ES-I3 (cell line): ENCODE measurements at regions not wholly inside any gene's neighbourhood (a gene's known extent, or its start where the extent isn't known, plus 50 kb on each side); places are given as distances from the start of the nearest gene placed in this dataset.
"Not testable (repeated sequence)": the region's sequence is repeated elsewhere in the genome, so short reads cannot be mapped to it uniquely, and the experiment has no call there.

Experiments
- H3K36me3 ChIP-seq: 2 replicates; pipeline ENCODE4 v1.6.1; 2013; ENCODE audit warnings: mild to moderate bottlenecking, low read length, control low read depth, moderate library complexity; ENCODE audit not compliant: insufficient read depth
- H3K4me1 ChIP-seq: 2 replicates; pipeline ENCODE4 v1.6.1; 2013; ENCODE audit warnings: mild to moderate bottlenecking, control low read depth, low read length; ENCODE audit not compliant: insufficient read depth
- H3K9ac ChIP-seq: 2 replicates; pipeline ENCODE4 v1.6.1; 2013; ENCODE audit warnings: low read depth, mild to moderate bottlenecking, low read length, moderate library complexity
- H3K9me3 ChIP-seq: 2 replicates; pipeline ENCODE4 v1.6.1; 2013; ENCODE audit warnings: mild to moderate bottlenecking, low read length, moderate library complexity; ENCODE audit not compliant: control insufficient read depth, insufficient read depth

- Histone ChIP-seq H3K4me1 (no peaks in the 10 kb centered on the region), H3K36me3 (no peaks in the 10 kb centered on the region), H3K9me3 (no peaks in the 10 kb centered on the region), H3K9ac (no peak overlapping the region)
Measured at GRCh38 chr2:195461010-195461409, 196.0 kb upstream of the SLC39A10 start.

DNA sequence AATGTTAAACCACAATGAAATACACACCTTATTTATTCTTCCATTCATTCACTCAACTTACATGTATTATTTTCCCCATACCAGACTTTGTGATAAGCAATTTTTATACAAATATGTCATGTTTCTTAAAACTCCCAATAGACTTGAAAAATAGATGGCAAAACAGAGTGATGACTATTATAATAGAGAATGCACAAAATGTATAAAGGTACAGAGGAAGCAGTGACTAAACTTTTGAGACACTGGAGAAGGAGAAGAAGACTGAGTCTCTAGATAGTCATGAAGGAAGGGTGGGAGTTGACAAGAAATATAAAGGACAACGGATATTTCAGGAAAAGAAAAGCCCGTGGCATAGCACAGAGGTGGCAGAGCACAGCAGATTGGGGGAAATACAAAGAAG, 198.1 kb upstream of the SLC39A10 start:
- no peaks in the 10 kb centered on the region for H3K36me3 ChIP-seq
- H3K9me3 ChIP-seq: no peaks in the 10 kb centered on the region
- H3K9ac ChIP-seq: no peak overlapping the region
- no peaks in the 10 kb centered on the region for H3K4me1 ChIP-seq

DNA sequence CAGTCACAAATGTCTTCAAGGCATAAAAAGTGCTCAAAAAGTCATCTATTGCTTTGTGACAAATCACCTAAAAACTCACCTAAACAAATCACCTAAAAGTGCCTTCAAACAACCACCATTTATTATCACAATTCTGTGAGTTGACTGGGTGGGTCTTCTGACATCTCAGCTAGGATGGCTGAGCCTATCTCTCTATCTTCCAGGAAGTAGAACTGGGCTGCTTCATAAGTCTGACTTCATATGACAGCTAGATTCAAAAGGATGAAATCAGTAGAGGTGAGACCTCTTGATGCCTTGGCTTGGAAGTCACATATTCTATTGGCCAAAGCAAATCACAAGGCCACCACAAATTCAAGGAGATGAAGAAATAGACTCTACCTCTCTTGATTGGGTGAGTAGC, 199.2 kb upstream of the SLC39A10 start:
- no peak overlapping the region for H3K9ac ChIP-seq
- no peaks in the 10 kb centered on the region for H3K36me3 ChIP-seq
- no peaks in the 10 kb centered on the region for H3K4me1 ChIP-seq
- no peaks in the 10 kb centered on the region for H3K9me3 ChIP-seq

GRCh38 chr2:195456771-195457170, 200.3 kb upstream of the SLC39A10 start:
- no peak overlapping the region for H3K9ac ChIP-seq
- no peaks in the 10 kb centered on the region for H3K9me3 ChIP-seq

GRCh38 chr2:195451160-195451559, 205.9 kb upstream of the SLC39A10 start:
- no peaks in the 10 kb centered on the region for H3K9me3 ChIP-seq
- H3K9ac ChIP-seq: no peak overlapping the region
- no peaks in the 10 kb centered on the region for H3K4me1 ChIP-seq
- no peaks in the 10 kb centered on the region for H3K36me3 ChIP-seq

More at GRCh38 chr2:195456771-195457170, 200.3 kb upstream of the SLC39A10 start:
- Histone ChIP-seq H3K4me1 (no peaks in the 10 kb centered on the region), H3K36me3 (no peaks in the 10 kb centered on the region)

DNA sequence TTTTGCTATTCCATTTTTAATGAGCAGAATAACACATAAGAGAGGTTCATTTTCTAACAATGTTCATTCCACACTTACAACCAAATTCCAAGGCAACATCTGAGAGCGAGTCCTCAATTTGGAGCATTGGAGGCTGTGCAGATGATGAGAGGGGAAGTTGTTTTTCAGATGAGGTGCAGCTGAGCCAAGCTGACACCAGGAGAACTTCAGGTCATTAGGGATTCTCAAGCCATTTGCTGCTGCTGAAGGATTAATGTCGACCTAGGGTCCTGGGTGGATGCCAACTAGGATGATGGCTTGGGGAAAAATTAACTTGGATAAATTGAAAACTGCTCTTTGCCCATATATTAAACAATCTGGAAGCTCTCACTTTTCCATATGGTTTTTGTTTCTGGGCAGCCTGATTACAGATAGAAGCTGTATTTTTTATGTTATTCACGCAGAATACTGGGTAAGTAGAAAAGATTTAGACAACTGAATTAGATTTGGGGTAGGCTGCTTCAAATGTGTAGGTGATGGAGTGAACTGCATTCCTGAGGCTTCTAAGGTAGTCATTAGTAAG, 206.4 kb upstream of the SLC39A10 start:
- no peaks in the 10 kb centered on the region for H3K4me1 ChIP-seq
- no peaks in the 10 kb centered on the region for H3K36me3 ChIP-seq
- no peak overlapping the region for H3K9ac ChIP-seq
- no peaks in the 10 kb centered on the region for H3K9me3 ChIP-seq

- no peak overlapping the region for H3K9ac ChIP-seq
- no peaks in the 10 kb centered on the region for H3K4me1 ChIP-seq
- no peaks in the 10 kb centered on the region for H3K36me3 ChIP-seq
- peaks cover 3% of the 10 kb centered on the region; the same call in 1 of the 2 replicates for H3K9me3 ChIP-seq
Measured at GRCh38 chr2:195447323-195447975, 209.6 kb upstream of the SLC39A10 start.

GRCh38 chr2:195445639-195446038, 211.4 kb upstream of the SLC39A10 start:
- Histone ChIP-seq H3K9me3 (peaks cover 3% of the 10 kb centered on the region; the same call in 1 of the 2 replicates), H3K36me3 (no peaks in the 10 kb centered on the region), H3K9ac (no peak overlapping the region), H3K4me1 (no peaks in the 10 kb centered on the region)

DNA sequence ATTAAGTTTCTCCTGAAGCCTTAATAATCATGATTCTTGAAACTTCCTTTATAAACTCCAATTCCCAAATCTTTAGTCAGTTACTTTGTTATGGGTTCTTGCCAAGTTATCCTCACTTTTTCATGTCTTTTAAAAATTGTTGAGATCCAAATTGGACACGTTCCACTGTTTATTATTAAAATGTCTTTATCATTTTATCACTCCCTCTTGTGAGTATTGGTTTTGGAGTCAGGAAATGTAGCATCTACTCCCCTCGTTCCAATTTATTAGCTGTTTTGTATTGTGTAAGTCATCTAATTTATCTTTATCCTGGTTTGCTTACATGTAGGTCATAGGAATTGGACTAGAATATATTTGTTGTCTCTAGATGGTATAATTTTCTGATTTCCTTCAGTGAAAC, 213.1 kb upstream of the SLC39A10 start:
- Histone ChIP-seq H3K9ac (no peak overlapping the region), H3K9me3 (peaks cover 3% of the 10 kb centered on the region; the same call in 1 of the 2 replicates), H3K4me1 (no peaks in the 10 kb centered on the region)

GRCh38 chr2:195442458-195443175, 214.4 kb upstream of the SLC39A10 start:
- no peaks in the 10 kb centered on the region for H3K4me1 ChIP-seq
- peaks cover 3% of the 10 kb centered on the region for H3K9me3 ChIP-seq
- H3K36me3 ChIP-seq: no peaks in the 10 kb centered on the region

More for the DNA sequence above, 213.1 kb upstream of the SLC39A10 start:
- H3K36me3 ChIP-seq: no peaks in the 10 kb centered on the region

DNA sequence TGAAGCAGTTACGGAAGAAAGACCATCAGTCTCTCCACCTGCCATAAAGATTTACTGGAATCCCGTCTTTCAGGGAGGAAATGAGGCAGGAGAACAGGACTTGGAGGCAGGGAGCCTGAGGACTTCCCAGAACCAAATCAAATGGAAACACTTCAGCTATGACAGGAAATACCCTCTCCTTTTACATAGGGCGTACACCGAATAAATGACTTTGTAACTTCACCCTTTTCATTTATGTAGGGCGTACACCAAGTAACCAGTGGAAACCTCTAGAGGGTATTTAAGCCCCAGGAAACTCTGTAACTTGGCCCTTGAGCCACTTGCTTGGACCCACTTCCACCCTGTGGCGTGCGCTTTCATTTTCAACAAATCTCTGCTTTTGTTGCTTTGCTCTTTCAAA, 218.3 kb upstream of the SLC39A10 start:
- peaks cover 3% of the 10 kb centered on the region for H3K9me3 ChIP-seq
- H3K36me3 ChIP-seq: no peaks in the 10 kb centered on the region
- no peak overlapping the region for H3K9ac ChIP-seq
- no peaks in the 10 kb centered on the region for H3K4me1 ChIP-seq

More at GRCh38 chr2:195442458-195443175, 214.4 kb upstream of the SLC39A10 start:
- H3K9ac ChIP-seq: no peak overlapping the region

DNA sequence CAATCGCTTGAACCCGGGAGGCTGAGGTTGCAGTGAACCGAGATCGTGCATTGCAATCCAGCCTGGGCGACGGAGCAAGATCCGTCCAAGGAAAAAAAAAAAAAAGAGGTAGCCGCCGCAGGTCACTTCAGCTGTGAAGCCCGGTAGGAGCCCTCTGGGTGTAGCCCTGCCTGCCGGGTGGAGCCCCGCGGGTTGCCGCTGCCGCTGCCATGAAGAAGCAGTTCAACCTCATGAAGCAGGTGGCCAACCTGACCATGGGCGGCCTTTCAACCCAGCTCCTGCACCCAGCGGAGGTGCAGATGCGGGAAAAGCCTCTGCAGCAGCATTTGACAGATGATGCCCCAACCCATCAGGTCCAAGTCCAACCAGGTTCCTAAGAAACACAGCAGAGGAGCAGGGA, 219.5 kb upstream of the SLC39A10 start:
- Histone ChIP-seq H3K9me3 (peaks cover under 1% of the 10 kb centered on the region), H3K9ac (no peak overlapping the region), H3K36me3 (no peaks in the 10 kb centered on the region), H3K4me1 (no peaks in the 10 kb centered on the region)

DNA sequence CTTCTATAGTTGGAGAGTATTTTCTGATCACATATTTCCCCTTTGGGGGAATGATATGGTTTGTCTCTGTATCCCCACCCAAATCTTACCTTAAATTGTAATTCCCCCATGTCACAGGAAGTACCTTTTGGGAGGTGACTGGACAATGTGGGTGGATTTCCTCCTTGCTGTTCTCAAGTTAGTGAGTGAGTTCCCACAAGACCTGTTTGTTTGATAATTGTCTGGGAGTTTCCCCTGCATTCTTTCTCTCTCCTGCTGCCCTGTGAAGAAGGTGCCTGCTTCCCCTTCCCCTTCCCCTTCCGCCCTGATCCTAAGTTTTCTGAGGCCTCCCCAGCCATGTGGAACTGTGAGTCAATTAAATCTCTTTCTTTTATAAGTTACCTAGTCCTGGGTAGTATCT, 222.7 kb upstream of the SLC39A10 start:
- no peak overlapping the region for H3K9ac ChIP-seq
- H3K9me3 ChIP-seq: no peaks in the 10 kb centered on the region; the same call in 1 of the 2 replicates
- no peaks in the 10 kb centered on the region for H3K36me3 ChIP-seq
- H3K4me1 ChIP-seq: no peaks in the 10 kb centered on the region

- H3K9ac ChIP-seq, H3K4me1 ChIP-seq, H3K36me3 ChIP-seq, H3K9me3 ChIP-seq: not testable (repeated sequence)
Measured at GRCh38 chr2:195433729-195434128, 223.3 kb upstream of the SLC39A10 start.

- Histone ChIP-seq H3K9me3 (no peaks in the 10 kb centered on the region), H3K36me3 (no peaks in the 10 kb centered on the region)
Measured at GRCh38 chr2:195428673-195429072, 228.4 kb upstream of the SLC39A10 start.

More at GRCh38 chr2:195428673-195429072, 228.4 kb upstream of the SLC39A10 start:
- peaks cover 7% of the 10 kb centered on the region; the same call in 1 of the 2 replicates for H3K4me1 ChIP-seq
- H3K9ac ChIP-seq: no peak overlapping the region
